GM12874 (cell line): ENCODE measurements at regions not wholly inside any gene's neighbourhood (a gene's known extent, or its start where the extent isn't known, plus 50 kb on each side); places are given as distances from the start of the nearest gene placed in this dataset.

Experiments
- CTCF ChIP-seq: IDR thresholded peaks from 2 replicates; pipeline ENCODE4 v1.5.1; 2011; ENCODE audit warnings: low read depth, mild to moderate bottlenecking, control low read depth, low read length, moderate library complexity; ENCODE audit not compliant: insufficient read depth

DNA sequence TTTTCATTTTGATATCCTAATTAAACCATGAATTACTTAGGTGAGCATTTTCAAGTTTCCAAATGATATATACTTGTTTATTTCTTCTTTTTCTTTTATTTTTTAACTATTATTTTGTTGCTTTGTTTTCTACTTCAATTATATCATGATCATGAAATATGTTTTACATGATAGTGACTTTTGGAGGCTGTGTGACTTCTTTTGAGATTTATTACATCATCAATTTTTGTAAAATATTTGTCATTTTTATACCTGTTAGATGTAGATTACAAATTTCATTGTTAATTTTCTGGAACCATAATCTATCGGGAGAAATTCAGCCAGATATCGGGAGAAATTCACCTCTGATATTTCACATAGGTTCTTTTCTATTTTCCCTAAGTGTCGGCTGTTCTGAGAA lies 228.6 kb downstream of the RAD51AP2 start:
- no peak for TF ChIP-seq CTCF

GRCh38 chr2:17287183-17287582 lies 231.1 kb downstream of the RAD51AP2 start:
- TF ChIP-seq CTCF = no peak

DNA sequence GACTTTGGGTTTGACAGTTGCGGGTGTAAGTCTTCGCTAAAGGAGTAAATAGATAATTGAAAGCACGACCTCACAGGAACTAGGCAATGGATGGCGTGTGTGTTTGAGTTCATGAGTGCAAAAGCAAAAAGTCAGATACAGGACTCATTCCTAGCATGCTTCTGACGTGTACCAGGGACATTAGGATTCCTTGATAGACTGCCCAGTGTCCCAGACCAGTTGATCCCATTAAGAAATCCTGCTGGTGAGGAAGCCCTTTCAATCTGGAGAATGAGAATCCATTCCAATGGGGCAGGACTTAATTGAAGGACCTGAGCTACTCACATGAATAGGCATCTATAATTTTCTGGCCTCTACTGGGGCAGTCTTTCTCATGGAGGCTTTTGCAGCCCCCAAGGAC lies 235.4 kb downstream of the RAD51AP2 start:
- TF ChIP-seq CTCF = no peak

- no peak for TF ChIP-seq CTCF
Measured at GRCh38 chr2:17282245-17282644, 236.0 kb downstream of the RAD51AP2 start.

GRCh38 chr2:17276220-17276619 lies 242.0 kb downstream of the RAD51AP2 start:
- TF ChIP-seq CTCF = no peak

- TF ChIP-seq CTCF = no peak
Measured at GRCh38 chr2:17272652-17273525, 245.4 kb downstream of the RAD51AP2 start.

DNA sequence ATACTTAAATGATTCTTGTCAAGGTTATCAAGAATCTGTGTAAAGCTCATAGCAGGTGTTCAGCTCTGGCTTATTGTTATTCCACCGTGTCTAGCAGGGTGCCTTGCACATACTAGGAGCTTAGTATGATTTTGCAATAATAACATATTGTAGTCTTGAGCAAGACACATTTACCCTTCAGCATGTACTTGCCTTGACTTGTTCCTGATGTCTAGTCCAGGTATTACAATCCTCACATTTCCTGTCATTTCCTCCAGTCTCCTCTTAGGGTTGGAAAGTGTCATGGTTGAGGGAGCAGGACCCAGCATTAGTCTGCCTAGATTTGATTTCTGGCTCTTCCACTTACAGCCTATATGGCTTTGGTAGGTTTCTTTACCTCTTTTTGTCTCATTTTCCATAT lies 246.1 kb downstream of the RAD51AP2 start:
- TF ChIP-seq CTCF = no peak
